C4-2B (cell line): ENCODE measurements at regions not wholly inside any gene's neighbourhood (a gene's known extent, or its start where the extent isn't known, plus 50 kb on each side); places are given as distances from the start of the nearest gene placed in this dataset.

Experiments
- H3K27ac ChIP-seq: fragments of 450-650 bp; 2 replicates; pipeline ENCODE4 v1.5.1; 2017
- CTCF ChIP-seq: fragments of 450-650 bp; conservative IDR thresholded peaks from 2 replicates; pipeline ENCODE4 v1.5.1; 2017; ENCODE audit warnings: mild to moderate bottlenecking
- ZFX ChIP-seq: fragments of 450-650 bp; IDR thresholded peaks from 2 replicates; pipeline ENCODE4 v1.6.1; 2017

- no peak for TF ChIP-seq CTCF
- H3K27ac ChIP-seq, result no peak overlapping the region
These were observed 369.3 kb downstream of the FRK start for GRCh38 chr6:115691433-115691832.

DNA sequence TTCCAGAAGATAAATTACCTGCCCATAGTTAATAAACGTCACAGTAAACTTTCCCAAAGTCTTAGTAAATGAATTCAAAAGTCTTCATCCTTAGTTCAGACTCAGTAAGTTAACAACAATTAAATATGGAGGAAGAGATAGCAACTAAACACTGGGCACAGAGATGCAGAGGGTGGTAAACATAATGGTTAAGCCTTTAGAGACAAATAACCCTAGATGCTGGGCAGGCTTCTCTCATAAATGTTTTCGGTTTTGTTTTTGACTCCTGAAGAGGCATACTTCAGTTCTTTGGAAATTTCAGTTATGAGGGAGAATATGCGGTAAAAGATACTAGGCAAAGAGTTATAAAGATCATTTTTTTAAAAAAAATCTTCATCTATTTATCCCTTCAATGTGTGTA lies 369.8 kb downstream of the FRK start:
- TF ChIP-seq CTCF (no peak), ZFX (no peak)
- H3K27ac ChIP-seq, result no peak overlapping the region

DNA sequence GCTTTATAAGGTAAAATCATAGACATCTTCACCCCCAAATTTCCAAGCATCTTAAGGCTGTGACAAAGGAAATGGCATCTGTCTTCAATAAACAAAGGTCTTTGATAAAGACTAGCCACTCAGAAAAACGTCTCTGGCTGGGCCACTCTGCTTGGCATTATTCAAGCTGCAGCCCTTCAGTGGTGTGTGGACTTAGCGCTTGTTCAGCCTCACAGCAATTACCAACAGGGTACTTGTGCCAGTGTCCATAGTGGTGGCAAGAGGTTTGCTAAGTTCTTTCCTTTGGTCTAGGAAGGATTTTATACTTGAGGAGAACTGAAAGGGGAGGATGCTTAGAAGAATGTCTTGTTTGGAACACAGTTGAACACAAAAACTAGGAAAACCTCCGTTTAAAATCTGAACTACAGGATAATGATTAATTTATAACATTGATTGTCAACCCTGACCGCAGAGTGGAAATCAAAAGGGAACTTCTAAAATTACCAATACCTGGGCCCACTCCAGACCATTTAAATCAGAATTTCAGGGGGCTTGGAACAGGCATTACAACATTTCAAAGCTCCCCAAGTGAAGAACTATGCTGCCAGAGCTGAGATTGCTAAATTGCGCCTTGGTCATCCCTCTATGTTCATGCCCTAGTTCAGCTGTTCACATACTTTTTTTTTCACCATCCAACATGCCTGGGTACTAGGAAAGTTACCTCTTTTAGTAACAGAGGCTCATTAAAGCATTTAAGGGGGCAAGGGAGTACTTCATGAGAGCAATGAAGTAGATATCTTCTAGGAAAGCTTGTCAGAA lies 378.5 kb downstream of the FRK start:
- TF ChIP-seq ZFX (no peak), CTCF (no peak)
- no peak overlapping the region for H3K27ac ChIP-seq

DNA sequence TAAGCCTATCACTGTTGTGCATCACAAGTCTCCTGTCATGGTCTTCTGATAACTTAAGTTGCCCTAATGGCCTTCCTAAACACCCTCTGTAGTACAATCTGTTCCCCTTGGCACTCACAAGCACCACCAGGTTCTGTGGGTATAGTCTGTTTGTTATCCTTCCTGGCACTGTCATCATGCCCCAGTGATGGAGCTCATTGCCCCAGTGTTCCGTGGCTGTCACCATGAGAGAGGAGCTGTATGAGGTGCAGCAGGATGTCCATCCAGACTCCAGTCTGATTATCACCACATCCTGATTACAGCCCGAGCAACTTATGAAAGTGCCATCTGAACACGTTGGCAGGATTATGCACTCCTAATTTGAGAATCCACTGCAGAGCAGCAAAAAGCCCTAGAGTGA lies 380.1 kb downstream of the FRK start:
- TF ChIP-seq CTCF (no peak), ZFX (no peak)
- H3K27ac ChIP-seq, result no peak overlapping the region

GRCh38 chr6:115677198-115677597 lies 383.5 kb downstream of the FRK start:
- no peak overlapping the region for H3K27ac ChIP-seq
- TF ChIP-seq CTCF, result no peak
- TF ChIP-seq ZFX, result no peak

GRCh38 chr6:115675443-115675842 lies 385.2 kb downstream of the FRK start:
- no peak overlapping the region for H3K27ac ChIP-seq
- TF ChIP-seq ZFX (no peak), CTCF (no peak)

DNA sequence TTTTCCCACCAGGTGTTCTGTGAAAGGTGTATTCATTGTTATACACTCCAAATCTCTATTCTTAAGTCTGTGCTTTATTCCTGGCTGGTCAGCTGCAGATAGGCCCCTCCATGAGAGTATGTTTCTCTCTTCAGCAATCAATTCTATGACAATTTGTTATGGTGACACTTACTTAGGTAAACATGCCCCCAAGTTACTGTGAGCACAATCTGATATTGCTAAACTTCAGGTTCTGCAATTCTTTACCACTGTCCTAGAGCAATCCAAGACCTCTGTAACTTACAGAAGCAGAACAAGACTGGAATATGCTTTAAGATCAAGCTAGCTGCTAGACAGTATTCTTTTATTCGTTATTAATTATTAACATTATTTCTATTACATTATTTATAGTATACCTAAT lies 391.9 kb downstream of the FRK start:
- H3K27ac ChIP-seq, result no peak overlapping the region
- no peak for TF ChIP-seq ZFX

DNA sequence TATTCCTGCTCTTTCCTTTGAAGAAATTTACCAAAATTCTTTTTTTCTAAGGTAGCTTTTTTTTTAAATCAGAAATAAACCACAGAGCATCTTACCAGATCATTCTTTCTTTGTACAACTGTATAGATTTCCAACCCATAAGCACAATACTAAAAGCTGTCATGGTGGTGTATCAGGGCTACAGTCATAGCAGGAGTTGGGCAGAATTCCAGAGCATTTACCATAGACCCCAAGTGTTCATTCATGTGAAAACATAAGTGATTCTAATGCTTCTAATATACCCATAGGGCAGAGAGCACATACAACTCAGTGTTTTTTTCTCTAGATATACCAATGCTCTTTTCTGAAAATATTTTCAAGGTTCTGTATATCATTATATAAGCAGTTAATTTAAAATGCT lies 392.5 kb downstream of the FRK start:
- TF ChIP-seq CTCF (no peak), ZFX (no peak)
- no peak overlapping the region for H3K27ac ChIP-seq
